CD4-positive, alpha-beta memory T cell (primary cell): ENCODE measurements at regions not wholly inside any gene's neighbourhood (a gene's known extent, or its start where the extent isn't known, plus 50 kb on each side); places are given as distances from the start of the nearest gene placed in this dataset.

Source experiments
- CTCF ChIA-PET: fragments of 350-600 bp; sonication (Branson Sonifier 250); formaldehyde crosslinking; loops from one replicate; lab custom pipeline; 2021; ENCODE audit warnings: inconsistent platforms; ENCODE audit not compliant: partially characterized antibody; lab: Charles Lee
- POLR2A ChIA-PET: fragments of 350-600 bp; sonication (Branson Sonifier 250); formaldehyde crosslinking; loops from one replicate; lab custom pipeline; 2021; ENCODE audit not compliant: partially characterized antibody; lab: Charles Lee
- DNase-seq, 5 donors: peaks; one replicate each; pipeline versions ENCODE4 v3.0.0 to v3.0.0-alpha.2; 2020 to 2022; ENCODE audit warnings: mixed read lengths in 1 of 5
- H3K27ac ChIP-seq: one replicate; pipeline ENCODE4 v1.7.0; 2013; ENCODE audit warnings: low read depth, low read length
- H3K27me3 ChIP-seq: 2 replicates; pipeline ENCODE4 v1.7.0; 2013; ENCODE audit warnings: mild to moderate bottlenecking, low read length, moderate library complexity; ENCODE audit not compliant: insufficient read depth
- H3K36me3 ChIP-seq: 2 replicates; pipeline ENCODE4 v1.7.0; 2013; ENCODE audit warnings: mild to moderate bottlenecking, low read length, moderate library complexity; ENCODE audit not compliant: insufficient read depth
- H3K4me1 ChIP-seq: 2 replicates; pipeline ENCODE4 v1.7.0; 2013; ENCODE audit warnings: mild to moderate bottlenecking, low read length, moderate library complexity; ENCODE audit not compliant: insufficient read depth
- H3K4me3 ChIP-seq, 2 donors: one replicate each; pipeline ENCODE4 v1.7.0; 2013; ENCODE audit warnings: low read length in 2 of 2, mild to moderate bottlenecking in 1 of 2
- H3K9me3 ChIP-seq, 2 donors: one replicate each; pipeline ENCODE4 v1.7.0; 2013; ENCODE audit warnings: low read length in 2 of 2, control low read depth in 1 of 2; ENCODE audit not compliant: control insufficient read depth in 1 of 2
- H3K27ac Mint-ChIP-seq, 7 donors: one replicate each; pipeline ENCODE4 v1.8.0; 2020 to 2021; ENCODE audit warnings: mixed read lengths in 7 of 7, mild to moderate bottlenecking in 6 of 7, inconsistent platforms in 3 of 7, moderate library complexity in 3 of 7
- H3K27me3 Mint-ChIP-seq, 2 donors: one replicate each; pipeline ENCODE4 v1.8.0; 2020 to 2021; ENCODE audit warnings: mixed read lengths in 2 of 2
- H3K36me3 Mint-ChIP-seq, 2 donors: one replicate each; pipeline ENCODE4 v1.8.0; 2020 to 2021; ENCODE audit warnings: mixed read lengths in 2 of 2, inconsistent platforms in 1 of 2, mild to moderate bottlenecking in 1 of 2
- H3K4me1 Mint-ChIP-seq, 4 donors: one replicate each; pipeline ENCODE4 v1.8.0; 2020 to 2021; ENCODE audit warnings: mixed read lengths in 4 of 4, mild to moderate bottlenecking in 1 of 4
- H3K4me3 Mint-ChIP-seq, 8 donors: one replicate each; pipeline ENCODE4 v1.8.0; 2020 to 2021; ENCODE audit warnings: mixed read lengths in 8 of 8, mild to moderate bottlenecking in 7 of 8, moderate library complexity in 6 of 8, inconsistent platforms in 3 of 8
- H3K9me3 Mint-ChIP-seq, 8 donors: one replicate each; pipeline ENCODE4 v1.8.0; 2020 to 2021; ENCODE audit warnings: mixed read lengths in 8 of 8, mild to moderate bottlenecking in 5 of 8, inconsistent platforms in 3 of 8, moderate library complexity in 1 of 8
- intact Hi-C: fragments of 100-400 bp; cut with micrococcal nuclease; formaldehyde crosslinking; loops from one replicate; pipeline ENCODE4 v1.15.1; 2023

- intact Hi-C loops: no loop called here
- Histone ChIP-seq H3K27ac (no peak overlapping the region), H3K4me1 (no peaks in the 10 kb centered on the region), H3K27me3 (no peaks in the 10 kb centered on the region), H3K4me3 (no peak overlapping the region), H3K9me3 (no peaks in the 10 kb centered on the region), H3K36me3 (no peaks in the 10 kb centered on the region)
- CTCF ChIA-PET: no interaction called here
- Mint-ChIP-seq H3K9me3 (peaks cover 0 to 6% (median 4%) of the 10 kb centered on the region in 8 donors), H3K36me3 (no peaks in the 10 kb centered on the region), H3K4me1 (no peaks in the 10 kb centered on the region), H3K27ac (no peak overlapping the region), H3K4me3 (no peak overlapping the region), H3K27me3 (no peaks in the 10 kb centered on the region)
- DNase-seq: no peak
- POLR2A ChIA-PET: no interaction called here
Observed at GRCh38 chr2:51344886-51345285, 313.0 kb upstream of the NRXN1 start.

DNA sequence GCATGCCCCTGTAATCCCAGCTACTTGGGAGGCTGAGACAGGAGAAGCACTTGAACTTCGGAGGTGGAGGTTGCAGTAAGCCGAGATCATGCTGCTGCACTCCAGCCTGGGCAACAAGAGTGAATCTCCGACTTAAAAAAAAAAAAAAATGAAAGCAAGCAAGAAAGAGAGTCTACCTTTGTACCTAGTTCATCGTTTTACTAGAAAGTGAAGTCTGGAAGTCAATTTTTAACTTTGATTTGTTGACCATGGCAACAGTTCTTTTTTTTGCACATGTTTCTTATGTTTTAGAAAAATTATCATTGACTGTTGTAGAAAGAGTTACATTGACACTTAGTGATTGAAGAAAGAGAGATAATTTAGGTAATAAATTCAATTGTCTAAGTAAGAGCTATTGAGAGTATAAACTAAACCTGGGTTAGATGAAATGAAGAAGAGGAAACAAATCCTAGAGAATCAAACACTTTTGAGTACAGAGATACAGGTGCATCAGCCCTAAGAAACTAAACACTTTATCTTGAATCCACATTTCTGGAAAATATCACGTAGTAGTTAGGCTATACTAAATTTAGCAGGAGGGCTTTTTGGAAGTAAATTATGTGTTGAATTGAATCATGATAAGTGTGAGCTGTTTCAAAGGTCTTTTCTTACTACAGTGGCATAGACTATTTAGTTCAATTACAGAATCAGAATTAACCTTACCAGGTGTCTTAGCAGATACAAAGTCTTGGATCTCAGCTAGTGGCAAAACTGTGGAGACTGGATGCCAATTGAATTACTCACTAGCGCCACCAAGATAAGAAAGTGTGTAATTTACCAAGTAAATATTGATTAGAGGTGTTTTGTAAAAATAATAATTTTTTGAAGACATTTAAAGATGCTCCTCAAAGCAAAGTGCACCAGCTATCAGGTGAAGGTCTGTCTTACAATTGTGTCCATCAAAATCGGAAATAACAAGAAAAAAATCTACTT is 303.4 kb upstream of the NRXN1 start:
- H3K36me3 ChIP-seq: no peaks in the 10 kb centered on the region
- no peaks in the 10 kb centered on the region for H3K27me3 Mint-ChIP-seq
- no peak overlapping the region for H3K27ac ChIP-seq
- H3K4me3 Mint-ChIP-seq: no peak overlapping the region
- H3K4me1 ChIP-seq: no peaks in the 10 kb centered on the region
- H3K4me3 ChIP-seq: no peak overlapping the region
- H3K27me3 ChIP-seq: no peaks in the 10 kb centered on the region
- no peak overlapping the region for H3K27ac Mint-ChIP-seq
- ChIA-PET CTCF (no interaction called here), POLR2A (no interaction called here)
- no peak for DNase-seq
- H3K9me3 Mint-ChIP-seq: peaks cover 0 to 9% (median 2%) of the 10 kb centered on the region in 8 donors
- no peaks in the 10 kb centered on the region for H3K36me3 Mint-ChIP-seq
- intact Hi-C loops: no loop called here
- H3K4me1 Mint-ChIP-seq: no peaks in the 10 kb centered on the region
- H3K9me3 ChIP-seq: no peaks in the 10 kb centered on the region

- POLR2A ChIA-PET: no interaction called here
- H3K4me3 Mint-ChIP-seq: no peak overlapping the region
Observed at GRCh38 chr2:51329512-51329911, 297.6 kb upstream of the NRXN1 start.

DNA sequence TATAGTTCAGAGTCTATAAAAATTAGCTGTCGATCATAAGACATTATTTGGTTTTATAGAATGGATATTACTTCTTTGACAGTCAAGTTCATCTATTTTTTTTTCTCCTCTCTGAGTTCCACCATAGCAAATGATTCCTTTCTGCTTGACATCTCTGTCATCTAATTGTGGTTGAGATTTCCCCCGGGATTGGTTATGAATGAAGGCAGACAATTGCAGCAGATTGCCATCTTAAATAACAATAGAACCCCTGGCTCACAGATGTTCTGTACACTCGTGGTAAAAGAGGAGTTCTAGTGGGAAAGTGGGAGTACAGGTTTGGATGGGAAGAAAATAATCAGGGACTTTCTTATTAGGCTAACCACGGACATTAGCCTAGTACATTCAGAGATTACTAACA is 292.1 kb upstream of the NRXN1 start:
- intact Hi-C loops: no loop called here
- no peaks in the 10 kb centered on the region for H3K4me1 ChIP-seq
- no peaks in the 10 kb centered on the region for H3K36me3 Mint-ChIP-seq
- H3K27me3 ChIP-seq: no peaks in the 10 kb centered on the region
- CTCF ChIA-PET: no interaction called here
- H3K4me3 Mint-ChIP-seq: no peak overlapping the region
- H3K27ac Mint-ChIP-seq: no peak overlapping the region
- no peaks in the 10 kb centered on the region for H3K4me1 Mint-ChIP-seq
- peaks cover 0 to 21% (median 4%) of the 10 kb centered on the region in 8 donors for H3K9me3 Mint-ChIP-seq
- H3K9me3 ChIP-seq: no peaks in the 10 kb centered on the region
- POLR2A ChIA-PET: no interaction called here
- H3K27me3 Mint-ChIP-seq: no peaks in the 10 kb centered on the region
- no peak overlapping the region for H3K4me3 ChIP-seq
- no peak for DNase-seq
- H3K27ac ChIP-seq: no peak overlapping the region
- H3K36me3 ChIP-seq: no peaks in the 10 kb centered on the region

More at GRCh38 chr2:51329512-51329911, 297.6 kb upstream of the NRXN1 start:
- DNase-seq: no peak
- CTCF ChIA-PET: no interaction called here
- Histone ChIP-seq H3K27me3 (no peaks in the 10 kb centered on the region), H3K9me3 (no peaks in the 10 kb centered on the region), H3K4me1 (no peaks in the 10 kb centered on the region), H3K4me3 (no peak overlapping the region), H3K36me3 (no peaks in the 10 kb centered on the region), H3K27ac (no peak overlapping the region)
- H3K27me3 Mint-ChIP-seq: no peaks in the 10 kb centered on the region
- no peaks in the 10 kb centered on the region for H3K4me1 Mint-ChIP-seq
- no peaks in the 10 kb centered on the region for H3K36me3 Mint-ChIP-seq
- H3K9me3 Mint-ChIP-seq: peaks cover 0 to 11% (median 2%) of the 10 kb centered on the region in 8 donors
- H3K27ac Mint-ChIP-seq: no peak overlapping the region
- intact Hi-C loops: no loop called here

- Histone ChIP-seq H3K27ac (no peak overlapping the region), H3K4me1 (no peaks in the 10 kb centered on the region), H3K27me3 (no peaks in the 10 kb centered on the region), H3K4me3 (no peak overlapping the region), H3K9me3 (no peaks in the 10 kb centered on the region), H3K36me3 (no peaks in the 10 kb centered on the region)
- POLR2A ChIA-PET: no interaction called here
- intact Hi-C loops: no loop called here
- peaks cover 0 to 19% (median 7%) of the 10 kb centered on the region in 8 donors for H3K9me3 Mint-ChIP-seq
- H3K4me1 Mint-ChIP-seq: no peaks in the 10 kb centered on the region
- no peak overlapping the region for H3K27ac Mint-ChIP-seq
- no peaks in the 10 kb centered on the region for H3K27me3 Mint-ChIP-seq
- H3K4me3 Mint-ChIP-seq: no peak overlapping the region
- CTCF ChIA-PET: no interaction called here
- no peaks in the 10 kb centered on the region for H3K36me3 Mint-ChIP-seq
- no peak for DNase-seq
Observed at GRCh38 chr2:51322613-51323012, 290.7 kb upstream of the NRXN1 start.

- Histone ChIP-seq H3K4me1 (no peaks in the 10 kb centered on the region), H3K27me3 (no peaks in the 10 kb centered on the region), H3K4me3 (no peak overlapping the region), H3K36me3 (no peaks in the 10 kb centered on the region), H3K9me3 (no peaks in the 10 kb centered on the region), H3K27ac (no peak overlapping the region)
- H3K9me3 Mint-ChIP-seq: peaks cover 0 to 13% (median 3%) of the 10 kb centered on the region in 8 donors
- CTCF ChIA-PET: no interaction called here
- H3K36me3 Mint-ChIP-seq: no peaks in the 10 kb centered on the region
- no peak overlapping the region for H3K4me3 Mint-ChIP-seq
- H3K27ac Mint-ChIP-seq: no peak overlapping the region
- no peaks in the 10 kb centered on the region for H3K27me3 Mint-ChIP-seq
- POLR2A ChIA-PET: no interaction called here
- intact Hi-C loops: no loop called here
- no peaks in the 10 kb centered on the region for H3K4me1 Mint-ChIP-seq
- no peak for DNase-seq
Observed at GRCh38 chr2:51304311-51304710, 272.4 kb upstream of the NRXN1 start.

DNA sequence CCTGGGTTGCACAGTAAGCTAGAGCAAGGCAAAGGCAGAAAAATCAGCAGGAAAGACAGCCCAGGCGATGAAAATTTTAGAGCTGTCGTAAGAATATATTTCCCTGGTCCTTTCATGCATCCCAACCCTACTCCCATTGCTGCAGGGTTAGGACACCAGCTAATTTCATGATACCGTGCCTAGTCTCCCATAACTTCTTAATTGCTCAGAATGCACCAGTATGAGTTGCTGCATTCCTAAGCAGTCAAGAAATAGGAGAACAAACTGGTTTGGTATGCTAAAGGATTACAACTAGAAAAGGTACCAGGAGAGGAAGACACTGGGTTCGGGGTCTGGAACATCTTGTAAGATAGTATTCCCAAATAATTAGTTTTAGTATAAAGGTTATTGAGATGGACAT is 269.4 kb upstream of the NRXN1 start:
- no peaks in the 10 kb centered on the region for H3K36me3 Mint-ChIP-seq
- no peaks in the 10 kb centered on the region for H3K4me1 Mint-ChIP-seq

More for the DNA sequence above, 269.4 kb upstream of the NRXN1 start:
- H3K9me3 ChIP-seq: no peaks in the 10 kb centered on the region
- H3K4me1 ChIP-seq: no peaks in the 10 kb centered on the region
- Mint-ChIP-seq H3K9me3 (peaks cover 0 to 19% (median 4%) of the 10 kb centered on the region in 8 donors), H3K27ac (no peak overlapping the region), H3K27me3 (no peaks in the 10 kb centered on the region), H3K4me3 (no peak overlapping the region)
- ChIA-PET CTCF (no interaction called here), POLR2A (no interaction called here)
- intact Hi-C loops: no loop called here
- no peaks in the 10 kb centered on the region for H3K36me3 ChIP-seq
- H3K27ac ChIP-seq: no peak overlapping the region
- no peak for DNase-seq
- no peak overlapping the region for H3K4me3 ChIP-seq
- no peaks in the 10 kb centered on the region for H3K27me3 ChIP-seq
